GM06990 (cell line): ENCODE measurements at regions not wholly inside any gene's neighbourhood (a gene's known extent, or its start where the extent isn't known, plus 50 kb on each side); places are given as distances from the start of the nearest gene placed in this dataset.

Experiments used
- DNase-seq: peaks from one replicate; pipeline ENCODE4 v3.0.0-alpha.2; 2011; ENCODE audit not compliant: insufficient read length; ENCODE audit errors: extremely low read depth
- H3K27me3 ChIP-seq: replicated peaks from 2 replicates; pipeline ENCODE4 v1.6.0; 2011; ENCODE audit warnings: low read length; ENCODE audit not compliant: control insufficient read depth, insufficient read depth
- H3K36me3 ChIP-seq: 2 replicates; pipeline ENCODE4 v1.5.1; 2011; ENCODE audit warnings: low read length; ENCODE audit not compliant: control insufficient read depth, insufficient read depth
- H3K4me3 ChIP-seq: replicated peaks from 2 replicates; pipeline ENCODE4 v1.5.1; 2011; ENCODE audit warnings: low read depth, mild to moderate bottlenecking, control low read depth, low read length
- CTCF ChIP-seq: IDR thresholded peaks from 2 replicates; pipeline ENCODE4 v1.5.1; 2011; ENCODE audit warnings: low read length, control low read depth, mild to moderate bottlenecking, inconsistent platforms; ENCODE audit not compliant: insufficient read depth, poor library complexity, severe bottlenecking

- no peak for DNase-seq
- no peaks in the 10 kb centered on the region for H3K27me3 ChIP-seq
- H3K36me3 ChIP-seq, result no peaks in the 10 kb centered on the region
- no peak overlapping the region for H3K4me3 ChIP-seq
- no peak for TF ChIP-seq CTCF
Measured at GRCh38 chr1:82215056-82215852, 414.5 kb downstream of the ADGRL2 start.

GRCh38 chr1:82214606-82215005 lies 413.9 kb downstream of the ADGRL2 start:
- no peak for DNase-seq
- no peak for TF ChIP-seq CTCF
- no peaks in the 10 kb centered on the region for H3K36me3 ChIP-seq

GRCh38 chr1:82197606-82198005 lies 396.9 kb downstream of the ADGRL2 start:
- Histone ChIP-seq H3K27me3 (no peaks in the 10 kb centered on the region), H3K4me3 (no peak overlapping the region), H3K36me3 (no peaks in the 10 kb centered on the region)
- no peak for DNase-seq
- no peak for TF ChIP-seq CTCF

More at GRCh38 chr1:82214606-82215005, 413.9 kb downstream of the ADGRL2 start:
- no peak overlapping the region for H3K4me3 ChIP-seq
- H3K27me3 ChIP-seq, result no peaks in the 10 kb centered on the region

- Histone ChIP-seq H3K4me3 (no peak overlapping the region), H3K27me3 (no peaks in the 10 kb centered on the region), H3K36me3 (no peaks in the 10 kb centered on the region)
- DNase-seq, result no peak
- TF ChIP-seq CTCF, result no peak
Measured at GRCh38 chr1:82195245-82195644, 394.5 kb downstream of the ADGRL2 start.

GRCh38 chr1:82185084-82185483 lies 384.4 kb downstream of the ADGRL2 start:
- DNase-seq, result no peak
- Histone ChIP-seq H3K36me3 (no peaks in the 10 kb centered on the region), H3K4me3 (no peak overlapping the region), H3K27me3 (no peaks in the 10 kb centered on the region)
- no peak for TF ChIP-seq CTCF
